Thyroid gland (tissue), 4 donors: ENCODE measurements at regions not wholly inside any gene's neighbourhood (a gene's known extent, or its start where the extent isn't known, plus 50 kb on each side); places are given as distances from the start of the nearest gene placed in this dataset.

Experiments
- DNase-seq, 2 donors: peaks; one replicate each; pipeline ENCODE4 v3.0.0-alpha.2; 2019
- H3K27ac ChIP-seq, 3 donors: fragments of 200-600 bp; sonication (generic); 1 replicate in 2 of 3; 2 replicates in 1 of 3; pipeline ENCODE4 v1.5.1; 2016 to 2019; ENCODE audit warnings: mild to moderate bottlenecking in 1 of 3, moderate library complexity in 1 of 3
- H3K27me3 ChIP-seq: fragments of 200-600 bp; sonication (generic); one replicate; pipeline ENCODE4 v1.5.1; 2019
- H3K36me3 ChIP-seq, 2 donors: fragments of 200-600 bp; sonication (generic); one replicate each; pipeline ENCODE4 v1.5.1; 2016 to 2019
- H3K4me1 ChIP-seq, 2 donors: fragments of 200-600 bp; sonication (generic); one replicate each; pipeline ENCODE4 v1.5.1; 2017 to 2019
- H3K4me3 ChIP-seq, 3 donors: fragments of 200-600 bp; sonication (generic); replicated peaks in 1 of 3; 1 replicate in 2 of 3; 2 replicates in 1 of 3; pipeline ENCODE4 v1.5.1; 2016; ENCODE audit warnings: mild to moderate bottlenecking in 1 of 3
- H3K9me3 ChIP-seq: fragments of 200-600 bp; sonication (generic); one replicate; pipeline ENCODE4 v1.5.1; 2017
- POLR2A ChIP-seq, 2 donors: fragments of 450-650 bp; IDR thresholded peaks; one replicate each; pipeline ENCODE4 v1.6.1; 2017; ENCODE audit warnings: antibody characterized with exemption in 2 of 2, mild to moderate bottlenecking in 2 of 2, moderate library complexity in 1 of 2
- WGBS, 2 donors: methylation state at CpG; one replicate each; pipeline ENCODE4 v1.1.5; 2017; 5-methylcytosine and 5-hydroxymethylcytosine counted together
- intact Hi-C: fragments of 100-400 bp; cut with DNase I; formaldehyde crosslinking; loops from one replicate; pipeline ENCODE4 v1.15.1; 2023
- TF ChIP-seq, protein P1 (sequence below), 6 experiments: fragments of 200-600 bp in 3 of 6; fragments of 450-650 bp in 3 of 6; sonication (generic) in 3 of 6; IDR thresholded peaks; one replicate each; pipeline ENCODE4 v1.5.1; 2016 to 2019; ENCODE audit warnings: antibody characterized with exemption in 6 of 6, mild to moderate bottlenecking in 2 of 6, inconsistent platforms in 1 of 6, moderate library complexity in 1 of 6

- no peaks in the 10 kb centered on the region for H3K36me3 ChIP-seq
- WGBS, 2 donors = 93 to 96% methylated on average over 4 of the region's 4 CpGs
- H3K4me1 ChIP-seq = no peaks in the 10 kb centered on the region
- no peak overlapping the region for H3K4me3 ChIP-seq
- DNase-seq = no peak
- H3K9me3 ChIP-seq = no peaks in the 10 kb centered on the region
- TF ChIP-seq POLR2A (IDR thresholded peaks at IDR 0.05) = no peak
- TF ChIP-seq, protein P1, sequence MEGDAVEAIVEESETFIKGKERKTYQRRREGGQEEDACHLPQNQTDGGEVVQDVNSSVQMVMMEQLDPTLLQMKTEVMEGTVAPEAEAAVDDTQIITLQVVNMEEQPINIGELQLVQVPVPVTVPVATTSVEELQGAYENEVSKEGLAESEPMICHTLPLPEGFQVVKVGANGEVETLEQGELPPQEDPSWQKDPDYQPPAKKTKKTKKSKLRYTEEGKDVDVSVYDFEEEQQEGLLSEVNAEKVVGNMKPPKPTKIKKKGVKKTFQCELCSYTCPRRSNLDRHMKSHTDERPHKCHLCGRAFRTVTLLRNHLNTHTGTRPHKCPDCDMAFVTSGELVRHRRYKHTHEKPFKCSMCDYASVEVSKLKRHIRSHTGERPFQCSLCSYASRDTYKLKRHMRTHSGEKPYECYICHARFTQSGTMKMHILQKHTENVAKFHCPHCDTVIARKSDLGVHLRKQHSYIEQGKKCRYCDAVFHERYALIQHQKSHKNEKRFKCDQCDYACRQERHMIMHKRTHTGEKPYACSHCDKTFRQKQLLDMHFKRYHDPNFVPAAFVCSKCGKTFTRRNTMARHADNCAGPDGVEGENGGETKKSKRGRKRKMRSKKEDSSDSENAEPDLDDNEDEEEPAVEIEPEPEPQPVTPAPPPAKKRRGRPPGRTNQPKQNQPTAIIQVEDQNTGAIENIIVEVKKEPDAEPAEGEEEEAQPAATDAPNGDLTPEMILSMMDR (IDR thresholded peaks at IDR 0.05) = no peak
- H3K27ac ChIP-seq = no peak overlapping the region
- intact Hi-C loops = no loop called here
- no peaks in the 10 kb centered on the region for H3K27me3 ChIP-seq
Observed at GRCh38 chr2:161088658-161089350, 71.4 kb upstream of the TANK start.

DNA sequence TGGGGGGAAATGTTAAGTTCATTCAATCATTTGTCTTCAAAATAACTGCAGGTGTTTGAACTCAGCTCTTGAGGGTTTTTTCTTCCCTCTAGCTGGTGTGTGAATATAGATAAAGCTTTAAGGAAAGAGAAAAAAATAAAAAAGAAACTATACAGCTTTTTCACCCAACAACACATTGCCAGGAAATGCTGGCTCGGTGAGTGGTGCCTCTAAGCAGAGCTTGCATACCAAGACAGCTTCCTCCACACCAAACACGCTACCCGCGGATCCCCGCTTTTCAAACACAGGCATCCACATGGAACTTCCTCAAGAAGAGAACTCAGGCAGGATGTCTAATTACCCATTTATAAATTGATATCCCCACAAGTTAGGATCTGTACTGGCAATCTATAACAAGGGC, 69.8 kb upstream of the TANK start:
- H3K4me3 ChIP-seq = no peak overlapping the region
- peak in 1 of 2 donors; percentile 25 for DNase-seq
- no peaks in the 10 kb centered on the region for H3K27me3 ChIP-seq
- intact Hi-C loops = no loop called here
- 50 to 55% methylated on average over 5 of the region's 5 CpGs for WGBS, 2 donors
- TF ChIP-seq, protein P1 (IDR thresholded peaks at IDR 0.05) = no peak
- no peaks in the 10 kb centered on the region for H3K9me3 ChIP-seq
- H3K36me3 ChIP-seq = no peaks in the 10 kb centered on the region
- H3K27ac ChIP-seq = no peak overlapping the region
- H3K4me1 ChIP-seq = no peaks in the 10 kb centered on the region

- H3K36me3 ChIP-seq = no peaks in the 10 kb centered on the region
- no peak overlapping the region for H3K4me3 ChIP-seq
- no peak overlapping the region for H3K27ac ChIP-seq
- no peaks in the 10 kb centered on the region for H3K4me1 ChIP-seq
- H3K9me3 ChIP-seq = no peaks in the 10 kb centered on the region
- DNase-seq = no peak
- H3K27me3 ChIP-seq = no peaks in the 10 kb centered on the region
- intact Hi-C loops = no loop called here
- no peak for TF ChIP-seq POLR2A (IDR thresholded peaks at IDR 0.05)
- TF ChIP-seq, protein P1 (IDR thresholded peaks at IDR 0.05) = no peak
- 79 to 80% methylated on average over 3 of the region's 3 CpGs for WGBS, 2 donors
Observed at GRCh38 chr2:161095314-161095713, 64.9 kb upstream of the TANK start.

DNA sequence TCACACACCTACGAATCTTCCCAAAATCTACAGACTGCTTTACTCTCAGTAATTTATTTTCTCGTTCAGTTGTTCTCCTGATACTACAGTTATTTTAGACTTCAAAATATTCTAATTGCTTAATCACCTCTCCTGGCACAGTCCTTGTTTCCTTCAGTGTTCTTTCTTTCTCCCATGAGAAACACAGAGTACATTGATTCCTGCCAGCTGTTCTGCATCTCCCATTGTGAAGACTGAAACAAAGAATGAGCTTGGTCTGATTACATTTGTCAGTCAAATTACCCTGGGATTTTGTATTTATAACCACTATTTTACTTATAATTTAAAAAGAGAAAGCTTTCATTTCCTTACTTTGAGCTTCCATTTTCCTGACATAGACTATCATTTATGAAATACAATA, 63.9 kb upstream of the TANK start:
- Histone ChIP-seq H3K4me1 (no peaks in the 10 kb centered on the region), H3K27me3 (no peaks in the 10 kb centered on the region), H3K27ac (no peak overlapping the region), H3K4me3 (no peak overlapping the region), H3K9me3 (no peaks in the 10 kb centered on the region), H3K36me3 (no peaks in the 10 kb centered on the region)
- no peak for TF ChIP-seq POLR2A (IDR thresholded peaks at IDR 0.05)
- TF ChIP-seq, protein P1 (IDR thresholded peaks at IDR 0.05) = no peak
- intact Hi-C loops = no loop called here
- no peak for DNase-seq
- 72 to 76% methylated on average over 2 of the region's 2 CpGs for WGBS, 2 donors

GRCh38 chr2:161097157-161097556, 63.1 kb upstream of the TANK start:
- Histone ChIP-seq H3K27ac (no peak overlapping the region), H3K4me3 (no peak overlapping the region), H3K27me3 (no peaks in the 10 kb centered on the region), H3K4me1 (no peaks in the 10 kb centered on the region), H3K36me3 (no peaks in the 10 kb centered on the region), H3K9me3 (no peaks in the 10 kb centered on the region)
- no peak for DNase-seq
- no peak for TF ChIP-seq POLR2A (IDR thresholded peaks at IDR 0.05)
- TF ChIP-seq, protein P1 (IDR thresholded peaks at IDR 0.05) = no peak
- intact Hi-C loops = no loop called here
- 80 to 85% methylated on average over 2 of the region's 2 CpGs for WGBS, 2 donors
